ENCODE measurements at regions not wholly inside any gene's neighbourhood (a gene's known extent, or its start where the extent isn't known, plus 50 kb on each side); places are given as distances from the start of the nearest gene placed in this dataset.

DNA sequence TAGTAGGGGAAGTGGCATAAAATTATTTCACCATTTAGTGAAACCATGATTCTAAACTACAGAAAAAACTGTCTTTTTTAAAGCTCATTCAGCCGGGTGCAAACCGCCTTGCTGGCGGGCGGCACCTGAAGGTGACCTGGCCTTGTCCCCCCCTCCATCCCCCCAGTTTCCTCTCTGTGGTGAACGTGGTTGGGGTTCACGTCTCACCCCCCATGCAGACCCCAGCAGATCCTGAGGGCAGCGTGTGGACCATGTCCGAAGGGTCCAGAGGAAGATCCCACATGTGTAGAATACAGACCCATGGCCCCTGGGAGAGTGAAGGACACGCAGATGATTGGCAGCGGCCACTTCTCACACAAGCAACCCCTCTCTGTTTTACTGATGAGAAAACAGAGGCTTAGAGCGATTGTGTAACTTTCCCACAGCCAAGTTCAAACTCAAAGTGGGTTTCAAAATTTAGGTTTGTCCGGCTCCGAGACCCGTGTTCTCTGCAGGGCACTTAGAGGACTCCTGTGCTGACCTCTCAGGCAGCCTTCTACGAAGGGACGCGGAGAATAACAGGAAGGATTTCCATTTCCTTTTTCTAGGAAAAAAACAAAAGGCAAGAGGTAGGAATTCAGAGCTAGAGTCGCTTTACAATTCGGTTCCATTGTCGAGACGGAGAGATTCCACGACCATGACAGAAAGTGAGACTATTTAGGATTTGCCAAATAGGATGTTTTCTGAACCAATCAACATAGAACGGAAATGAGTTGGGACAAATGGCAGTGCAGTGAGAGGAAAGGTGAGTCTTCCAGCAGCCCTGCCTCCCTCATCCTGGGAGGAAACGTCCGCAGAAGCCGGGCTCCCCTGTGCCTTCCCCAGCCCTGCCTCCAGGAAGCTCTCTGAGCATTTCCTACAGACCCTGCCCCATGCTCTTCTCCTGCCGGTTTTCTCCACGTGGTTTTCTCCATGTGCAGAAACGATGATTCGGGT, 67.6 kb upstream of the PITRM1 start:
- Histone ChIP-seq H3K9ac (ENCODE audit: low read depth in 2 of 2, low read length in 2 of 2) (no peak overlapping the region), H3K27ac (no peak overlapping the region), H3K4me3 (no peak overlapping the region), H3K36me3 (no peaks in the 10 kb centered on the region), H3K4me1 (peaks cover 3% of the 10 kb centered on the region), H3K27me3 (no peaks in the 10 kb centered on the region), H3K9me3 (no peaks in the 10 kb centered on the region)
- intact Hi-C loops (cut with DNase I), result loop anchor here (5.0 to 10.0 kb wide), 5 partner anchors 515 to 1525 kb away; no protein-coding TSS in a partner anchor
- TF ChIP-seq CTCF (IDR thresholded peaks at IDR 0.05), result no peak
- DNase-seq, result no peak

- no peaks in the 10 kb centered on the region for H3K36me3 ChIP-seq
- no peak overlapping the region for H3K27ac ChIP-seq
- intact Hi-C loops (cut with DNase I), result loop anchor here (10.0 kb wide), 3 partner anchors 1266 to 1526 kb away; no protein-coding TSS in a partner anchor
- peak; percentile 74 for DNase-seq
- H3K9me3 ChIP-seq, result no peaks in the 10 kb centered on the region
- TF ChIP-seq CTCF (IDR thresholded peaks at IDR 0.05), result peak; percentile 93
- H3K4me1 ChIP-seq, result peaks cover 3% of the 10 kb centered on the region
- H3K27me3 ChIP-seq, result no peaks in the 10 kb centered on the region
- no peak overlapping the region for H3K9ac ChIP-seq (ENCODE audit: low read depth in 2 of 2, low read length in 2 of 2)
- H3K4me3 ChIP-seq, result no peak overlapping the region
Measured at GRCh38 chr10:3239066-3239919, 66.7 kb upstream of the PITRM1 start.

- Histone ChIP-seq H3K4me1 (peaks cover 3% of the 10 kb centered on the region), H3K4me3 (no peak overlapping the region), H3K9me3 (no peaks in the 10 kb centered on the region), H3K9ac (ENCODE audit: low read depth in 2 of 2, low read length in 2 of 2) (no peak overlapping the region), H3K36me3 (no peaks in the 10 kb centered on the region), H3K27ac (no peak overlapping the region), H3K27me3 (no peaks in the 10 kb centered on the region)
- DNase-seq, result no peak
- TF ChIP-seq CTCF (IDR thresholded peaks at IDR 0.05), result no peak
- intact Hi-C loops (cut with DNase I), result loop anchor here (10.0 kb wide), 3 partner anchors 1267 to 1527 kb away; no protein-coding TSS in a partner anchor
Measured at GRCh38 chr10:3238115-3238871, 65.7 kb upstream of the PITRM1 start.

DNA sequence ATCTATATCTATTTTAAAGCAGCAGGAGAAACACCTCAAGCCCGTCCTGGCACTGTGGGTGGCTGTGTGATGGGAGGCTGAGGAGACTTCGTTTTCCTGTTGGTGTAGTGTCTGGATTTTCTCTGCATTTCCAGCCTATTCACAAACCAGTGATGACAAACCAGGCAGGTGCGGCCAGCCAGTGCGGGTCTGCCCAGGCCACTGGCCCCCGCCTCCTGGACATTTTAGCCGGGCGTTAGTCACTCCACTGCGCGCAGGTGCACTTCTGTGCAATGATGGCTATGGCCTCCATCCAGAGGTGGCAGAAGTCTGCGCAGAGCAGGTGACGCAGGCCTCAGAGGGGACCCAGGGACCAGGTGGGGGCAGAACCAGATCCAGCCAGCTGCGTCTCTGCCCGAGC, 64.9 kb upstream of the PITRM1 start:
- Histone ChIP-seq H3K27me3 (no peaks in the 10 kb centered on the region), H3K4me3 (no peak overlapping the region), H3K4me1 (peaks cover 3% of the 10 kb centered on the region), H3K9me3 (no peaks in the 10 kb centered on the region), H3K9ac (ENCODE audit: low read depth in 2 of 2, low read length in 2 of 2) (no peak overlapping the region), H3K36me3 (no peaks in the 10 kb centered on the region), H3K27ac (no peak overlapping the region)
- no peak for DNase-seq
- intact Hi-C loops (cut with DNase I), result loop anchor here (10.0 kb wide), 3 partner anchors 1267 to 1527 kb away; no protein-coding TSS in a partner anchor
- TF ChIP-seq CTCF (IDR thresholded peaks at IDR 0.05), result no peak
